ENCODE measurements at regions not wholly inside any gene's neighbourhood (a gene's known extent, or its start where the extent isn't known, plus 50 kb on each side); places are given as distances from the start of the nearest gene placed in this dataset.

- 78 to 87% methylated on average over 4 of the region's 4 CpGs for WGBS, 2 donors
- no peak overlapping the region for H3K27ac ChIP-seq (ENCODE audit: low read depth in 2 of 2, low read length in 1 of 2)
- no peaks in the 10 kb centered on the region for H3K27me3 ChIP-seq (ENCODE audit: control insufficient read depth in 1 of 2, insufficient read depth in 2 of 2, low read length in 2 of 2)
- no peaks in the 10 kb centered on the region for H3K9me3 ChIP-seq (ENCODE audit: control insufficient read depth in 2 of 2, insufficient read depth in 1 of 2, low read depth in 1 of 2, low read length in 1 of 2)
- H3K4me1 ChIP-seq (ENCODE audit: control insufficient read depth in 2 of 2, insufficient read depth in 2 of 2, low read length in 1 of 2), result no peaks in the 10 kb centered on the region
- H3K36me3 ChIP-seq (ENCODE audit: control insufficient read depth in 2 of 2, insufficient read depth in 2 of 2, low read length in 1 of 2), result no peaks in the 10 kb centered on the region
- no peak overlapping the region for H3K4me3 ChIP-seq (ENCODE audit: low read depth in 1 of 2, low read length in 2 of 2)
Measured at GRCh38 chr1:222865718-222866117, 50.9 kb downstream of the DISP1 start.

- no peaks in the 10 kb centered on the region for H3K9me3 ChIP-seq (ENCODE audit: control insufficient read depth in 2 of 2, insufficient read depth in 1 of 2, low read depth in 1 of 2, low read length in 1 of 2)
- no peaks in the 10 kb centered on the region for H3K36me3 ChIP-seq (ENCODE audit: control insufficient read depth in 2 of 2, insufficient read depth in 2 of 2, low read length in 1 of 2)
- WGBS, 2 donors, result 80 to 87% methylated on average over 1 of the region's 1 CpG
Measured at GRCh38 chr1:222867316-222867715, 52.5 kb downstream of the DISP1 start.

DNA sequence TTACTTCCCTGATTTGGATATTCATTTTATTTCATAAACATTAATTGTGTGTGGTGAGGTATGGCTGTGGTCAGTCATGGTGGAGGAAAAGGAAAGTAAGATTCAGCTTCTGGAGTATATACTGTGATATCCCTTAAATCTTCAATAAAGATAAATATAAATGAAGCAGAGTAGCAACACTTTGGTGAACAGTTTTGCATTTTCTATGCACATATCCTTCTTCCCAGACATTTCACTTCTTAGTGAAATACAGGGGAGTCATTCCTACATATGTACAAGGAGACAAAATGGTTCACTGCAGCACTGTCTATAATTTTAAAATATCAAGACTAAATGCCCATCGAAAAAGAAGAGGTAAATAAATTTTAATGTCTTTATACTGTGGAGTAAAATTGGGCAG lies 61.3 kb downstream of the DISP1 start:
- no peaks in the 10 kb centered on the region for H3K4me1 ChIP-seq (ENCODE audit: control insufficient read depth in 2 of 2, insufficient read depth in 2 of 2, low read length in 1 of 2)
- no peak overlapping the region for H3K27ac ChIP-seq (ENCODE audit: low read depth in 2 of 2, low read length in 1 of 2)
- H3K4me3 ChIP-seq (ENCODE audit: low read depth in 1 of 2, low read length in 2 of 2), result no peak overlapping the region
- H3K9me3 ChIP-seq (ENCODE audit: control insufficient read depth in 2 of 2, insufficient read depth in 1 of 2, low read depth in 1 of 2, low read length in 1 of 2), result no peaks in the 10 kb centered on the region
- 92 to 100% methylated on average over 1 of the region's 1 CpG for WGBS, 2 donors
- H3K36me3 ChIP-seq (ENCODE audit: control insufficient read depth in 2 of 2, insufficient read depth in 2 of 2, low read length in 1 of 2), result no peaks in the 10 kb centered on the region
- H3K27me3 ChIP-seq (ENCODE audit: control insufficient read depth in 1 of 2, insufficient read depth in 2 of 2, low read length in 2 of 2), result no peaks in the 10 kb centered on the region

More at GRCh38 chr1:222867316-222867715, 52.5 kb downstream of the DISP1 start:
- Histone ChIP-seq H3K27me3 (ENCODE audit: control insufficient read depth in 1 of 2, insufficient read depth in 2 of 2, low read length in 2 of 2) (no peaks in the 10 kb centered on the region), H3K4me1 (ENCODE audit: control insufficient read depth in 2 of 2, insufficient read depth in 2 of 2, low read length in 1 of 2) (no peaks in the 10 kb centered on the region), H3K27ac (ENCODE audit: low read depth in 2 of 2, low read length in 1 of 2) (no peak overlapping the region), H3K4me3 (ENCODE audit: low read depth in 1 of 2, low read length in 2 of 2) (no peak overlapping the region)

DNA sequence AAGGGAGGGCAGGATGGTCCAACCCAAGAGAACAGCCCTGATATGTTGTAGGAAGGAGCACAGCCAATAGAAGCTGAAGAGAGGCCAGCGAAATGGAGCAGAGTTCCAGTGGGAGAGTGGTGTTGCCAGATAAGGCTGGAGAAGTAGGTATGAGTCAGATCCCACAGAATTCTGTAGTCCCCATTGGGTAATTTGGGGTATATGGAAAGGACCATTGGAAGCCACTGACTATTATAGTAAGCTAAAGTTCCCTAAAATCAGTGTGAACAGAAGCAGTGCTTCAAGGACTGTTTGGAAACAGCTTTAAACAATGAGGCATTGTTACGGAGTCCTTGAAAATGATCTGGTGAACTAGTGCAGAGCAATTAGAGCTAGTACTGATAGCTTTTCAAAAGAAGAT lies 63.0 kb downstream of the DISP1 start:
- Histone ChIP-seq H3K9me3 (ENCODE audit: control insufficient read depth in 2 of 2, insufficient read depth in 1 of 2, low read depth in 1 of 2, low read length in 1 of 2) (no peaks in the 10 kb centered on the region), H3K36me3 (ENCODE audit: control insufficient read depth in 2 of 2, insufficient read depth in 2 of 2, low read length in 1 of 2) (no peaks in the 10 kb centered on the region), H3K4me1 (ENCODE audit: control insufficient read depth in 2 of 2, insufficient read depth in 2 of 2, low read length in 1 of 2) (no peaks in the 10 kb centered on the region), H3K4me3 (ENCODE audit: low read depth in 1 of 2, low read length in 2 of 2) (no peak overlapping the region), H3K27ac (ENCODE audit: low read depth in 2 of 2, low read length in 1 of 2) (no peak overlapping the region), H3K27me3 (ENCODE audit: control insufficient read depth in 1 of 2, insufficient read depth in 2 of 2, low read length in 2 of 2) (no peaks in the 10 kb centered on the region)
- WGBS, 2 donors, result 88 to 92% methylated on average over 2 of the region's 2 CpGs

DNA sequence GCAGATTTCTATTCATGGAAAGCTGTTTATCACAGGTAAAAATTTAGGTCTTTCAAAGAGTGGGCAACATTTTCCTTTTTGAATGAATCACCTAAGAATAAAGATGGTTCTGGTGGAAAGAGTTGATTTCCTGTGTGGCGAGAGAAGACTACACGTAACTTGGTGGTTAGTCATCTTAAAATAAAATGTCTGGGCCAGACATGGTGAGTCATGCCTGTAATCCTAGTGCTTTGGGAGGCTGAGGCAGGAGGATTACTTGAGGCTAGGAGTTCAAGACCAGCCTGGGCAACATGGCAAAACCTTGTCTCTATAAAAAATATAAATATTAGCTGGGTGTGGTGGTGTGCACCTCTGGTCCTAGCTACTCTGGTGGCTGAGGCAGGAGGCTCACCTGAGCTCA lies 65.7 kb downstream of the DISP1 start:
- WGBS, 2 donors, result 58 to 76% methylated on average over 2 of the region's 2 CpGs
- Histone ChIP-seq H3K27me3 (ENCODE audit: control insufficient read depth in 1 of 2, insufficient read depth in 2 of 2, low read length in 2 of 2) (no peaks in the 10 kb centered on the region), H3K4me1 (ENCODE audit: control insufficient read depth in 2 of 2, insufficient read depth in 2 of 2, low read length in 1 of 2) (no peaks in the 10 kb centered on the region), H3K27ac (ENCODE audit: low read depth in 2 of 2, low read length in 1 of 2) (no peak overlapping the region), H3K9me3 (ENCODE audit: control insufficient read depth in 2 of 2, insufficient read depth in 1 of 2, low read depth in 1 of 2, low read length in 1 of 2) (no peaks in the 10 kb centered on the region), H3K4me3 (ENCODE audit: low read depth in 1 of 2, low read length in 2 of 2) (no peak overlapping the region), H3K36me3 (ENCODE audit: control insufficient read depth in 2 of 2, insufficient read depth in 2 of 2, low read length in 1 of 2) (no peaks in the 10 kb centered on the region)

GRCh38 chr1:222886194-222886854 lies 71.5 kb downstream of the DISP1 start:
- WGBS, 2 donors, result 41 to 57% methylated on average over 4 of the region's 4 CpGs
- Histone ChIP-seq H3K4me3 (ENCODE audit: low read depth in 1 of 2, low read length in 2 of 2) (no peak overlapping the region), H3K36me3 (ENCODE audit: control insufficient read depth in 2 of 2, insufficient read depth in 2 of 2, low read length in 1 of 2) (no peaks in the 10 kb centered on the region), H3K27me3 (ENCODE audit: control insufficient read depth in 1 of 2, insufficient read depth in 2 of 2, low read length in 2 of 2) (no peaks in the 10 kb centered on the region), H3K4me1 (ENCODE audit: control insufficient read depth in 2 of 2, insufficient read depth in 2 of 2, low read length in 1 of 2) (no peaks in the 10 kb centered on the region), H3K9me3 (ENCODE audit: control insufficient read depth in 2 of 2, insufficient read depth in 1 of 2, low read depth in 1 of 2, low read length in 1 of 2) (no peaks in the 10 kb centered on the region), H3K27ac (ENCODE audit: low read depth in 2 of 2, low read length in 1 of 2) (no peak overlapping the region)

GRCh38 chr1:222886878-222887351 lies 72.1 kb downstream of the DISP1 start:
- H3K9me3 ChIP-seq (ENCODE audit: control insufficient read depth in 2 of 2, insufficient read depth in 1 of 2, low read depth in 1 of 2, low read length in 1 of 2), result no peaks in the 10 kb centered on the region
- no peak overlapping the region for H3K27ac ChIP-seq (ENCODE audit: low read depth in 2 of 2, low read length in 1 of 2)
- H3K4me1 ChIP-seq (ENCODE audit: control insufficient read depth in 2 of 2, insufficient read depth in 2 of 2, low read length in 1 of 2), result no peaks in the 10 kb centered on the region
- H3K27me3 ChIP-seq (ENCODE audit: control insufficient read depth in 1 of 2, insufficient read depth in 2 of 2, low read length in 2 of 2), result no peaks in the 10 kb centered on the region
- H3K36me3 ChIP-seq (ENCODE audit: control insufficient read depth in 2 of 2, insufficient read depth in 2 of 2, low read length in 1 of 2), result no peaks in the 10 kb centered on the region
- H3K4me3 ChIP-seq (ENCODE audit: low read depth in 1 of 2, low read length in 2 of 2), result no peak overlapping the region
- WGBS, 2 donors, result 23 to 37% methylated on average over 1 of the region's 1 CpG

DNA sequence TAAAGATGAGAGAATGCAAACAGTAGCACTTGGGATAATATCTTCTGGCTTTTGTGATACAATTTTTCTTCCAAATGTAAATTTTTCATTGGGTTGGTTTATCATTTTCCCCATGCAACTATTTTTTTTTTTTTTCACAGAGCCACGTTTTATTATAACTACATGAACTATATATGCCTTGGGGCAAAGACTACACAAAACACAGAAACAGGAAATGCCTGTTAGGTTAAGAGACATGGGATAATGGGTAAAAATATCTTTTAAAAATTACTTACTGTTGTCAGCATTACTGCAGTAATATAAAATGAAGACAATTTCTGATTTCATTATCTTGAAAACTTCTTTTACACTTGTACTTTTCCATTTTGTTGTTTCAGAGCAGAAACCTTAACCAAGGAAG lies 74.6 kb downstream of the DISP1 start:
- Histone ChIP-seq H3K4me3 (ENCODE audit: low read depth in 1 of 2, low read length in 2 of 2) (no peak overlapping the region), H3K27me3 (ENCODE audit: control insufficient read depth in 1 of 2, insufficient read depth in 2 of 2, low read length in 2 of 2) (no peaks in the 10 kb centered on the region), H3K9me3 (ENCODE audit: control insufficient read depth in 2 of 2, insufficient read depth in 1 of 2, low read depth in 1 of 2, low read length in 1 of 2) (no peaks in the 10 kb centered on the region), H3K36me3 (ENCODE audit: control insufficient read depth in 2 of 2, insufficient read depth in 2 of 2, low read length in 1 of 2) (no peaks in the 10 kb centered on the region), H3K27ac (ENCODE audit: low read depth in 2 of 2, low read length in 1 of 2) (no peak overlapping the region), H3K4me1 (ENCODE audit: control insufficient read depth in 2 of 2, insufficient read depth in 2 of 2, low read length in 1 of 2) (peaks cover 5 to 6% of the 10 kb centered on the region in 2 donors)
- WGBS, 2 donors, result 20 to 43% methylated on average over 1 of the region's 1 CpG

GRCh38 chr1:222890716-222891115 lies 75.9 kb downstream of the DISP1 start:
- Histone ChIP-seq H3K36me3 (ENCODE audit: control insufficient read depth in 2 of 2, insufficient read depth in 2 of 2, low read length in 1 of 2) (no peaks in the 10 kb centered on the region), H3K4me1 (ENCODE audit: control insufficient read depth in 2 of 2, insufficient read depth in 2 of 2, low read length in 1 of 2) (peaks cover 5 to 6% of the 10 kb centered on the region in 2 donors), H3K4me3 (ENCODE audit: low read depth in 1 of 2, low read length in 2 of 2) (no peak overlapping the region), H3K9me3 (ENCODE audit: control insufficient read depth in 2 of 2, insufficient read depth in 1 of 2, low read depth in 1 of 2, low read length in 1 of 2) (no peaks in the 10 kb centered on the region), H3K27me3 (ENCODE audit: control insufficient read depth in 1 of 2, insufficient read depth in 2 of 2, low read length in 2 of 2) (no peaks in the 10 kb centered on the region), H3K27ac (ENCODE audit: low read depth in 2 of 2, low read length in 1 of 2) (no peak overlapping the region)
- WGBS, 2 donors, result 91 to 92% methylated on average over 2 of the region's 2 CpGs

DNA sequence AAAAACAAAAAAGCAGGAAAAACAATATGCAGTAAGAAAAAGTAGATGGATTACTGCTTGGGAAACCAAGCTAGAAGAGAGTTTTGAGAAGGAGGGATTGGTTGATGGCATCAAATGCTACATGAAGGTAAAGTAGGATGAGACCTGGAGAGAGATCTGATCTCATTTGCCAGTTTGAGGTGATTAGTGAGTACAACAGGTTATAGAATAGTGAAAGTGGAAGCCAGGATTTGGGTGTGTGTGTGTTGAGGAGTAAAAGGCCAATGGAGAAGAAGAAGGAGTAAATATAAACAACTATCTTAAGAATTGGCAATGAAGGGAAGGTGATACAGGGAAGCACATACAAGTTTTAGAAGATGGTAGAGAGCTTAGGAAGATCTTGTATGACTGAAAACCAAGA lies 76.7 kb downstream of the DISP1 start:
- no peaks in the 10 kb centered on the region for H3K36me3 ChIP-seq (ENCODE audit: control insufficient read depth in 2 of 2, insufficient read depth in 2 of 2, low read length in 1 of 2)
- peaks cover 5 to 6% of the 10 kb centered on the region in 2 donors for H3K4me1 ChIP-seq (ENCODE audit: control insufficient read depth in 2 of 2, insufficient read depth in 2 of 2, low read length in 1 of 2)
- H3K9me3 ChIP-seq (ENCODE audit: control insufficient read depth in 2 of 2, insufficient read depth in 1 of 2, low read depth in 1 of 2, low read length in 1 of 2), result no peaks in the 10 kb centered on the region
- no peak overlapping the region for H3K4me3 ChIP-seq (ENCODE audit: low read depth in 1 of 2, low read length in 2 of 2)
- H3K27ac ChIP-seq (ENCODE audit: low read depth in 2 of 2, low read length in 1 of 2), result no peak overlapping the region
- no peaks in the 10 kb centered on the region for H3K27me3 ChIP-seq (ENCODE audit: control insufficient read depth in 1 of 2, insufficient read depth in 2 of 2, low read length in 2 of 2)

All from esophagus (tissue), 2 donors.